Uterus (tissue), 3 donors: ENCODE measurements at regions not wholly inside any gene's neighbourhood (a gene's known extent, or its start where the extent isn't known, plus 50 kb on each side); places are given as distances from the start of the nearest gene placed in this dataset.

Experiments used
- DNase-seq, 2 donors: peaks; one replicate each; pipeline ENCODE4 v3.0.0-alpha.2; 2019 to 2020
- H3K27ac ChIP-seq, 2 donors: fragments of 200-600 bp; sonication (generic); 1 replicate in 1 of 2; 2 replicates in 1 of 2; pipeline ENCODE4 v1.5.1; 2016 to 2018
- H3K27me3 ChIP-seq, 2 donors: fragments of 200-600 bp; sonication (generic); one replicate each; pipeline ENCODE4 v1.5.1; 2018 to 2019; ENCODE audit warnings: control low read depth in 1 of 2
- H3K36me3 ChIP-seq, 2 donors: fragments of 200-600 bp; sonication (generic); one replicate each; pipeline ENCODE4 v1.5.1; 2019; ENCODE audit warnings: control low read depth in 1 of 2
- H3K4me1 ChIP-seq, 2 donors: fragments of 200-600 bp; sonication (generic); one replicate each; pipeline ENCODE4 v1.5.1; 2018 to 2019; ENCODE audit warnings: control low read depth in 1 of 2
- H3K4me3 ChIP-seq, 2 donors: fragments of 200-600 bp; sonication (generic); 1 replicate in 1 of 2; 2 replicates in 1 of 2; pipeline ENCODE4 v1.5.1; 2018 to 2019; ENCODE audit warnings: mild to moderate bottlenecking in 1 of 2
- H3K9me3 ChIP-seq, 2 donors: fragments of 200-600 bp; sonication (generic); one replicate each; pipeline ENCODE4 v1.5.1; 2019; ENCODE audit warnings: control low read depth in 1 of 2
- CTCF ChIP-seq, 4 experiments: fragments of 200-600 bp in 2 of 4; fragments of 450-650 bp in 2 of 4; sonication (generic) in 2 of 4; IDR thresholded peaks; one replicate each; pipeline ENCODE4 v1.5.1; 2016 to 2019; ENCODE audit warnings: antibody characterized with exemption in 4 of 4, mild to moderate bottlenecking in 2 of 4, moderate library complexity in 1 of 4
- POLR2A ChIP-seq, 2 donors: fragments of 450-650 bp; IDR thresholded peaks; one replicate each; pipeline ENCODE4 v1.6.1; 2016; ENCODE audit warnings: antibody characterized with exemption in 2 of 2, mild to moderate bottlenecking in 1 of 2, moderate library complexity in 1 of 2
- intact Hi-C: fragments of 100-400 bp; cut with DNase I; formaldehyde crosslinking; loops from one replicate; pipeline ENCODE4 v1.15.1; 2023; ENCODE audit warnings: low total_unique reads
- donor health status: DM: yes; HTN: yes; CAD: no.

GRCh38 chr21:25342816-25343215 lies 264.5 kb downstream of the MRPL39 start:
- intact Hi-C loops, result no loop called here
- Histone ChIP-seq H3K4me3 (no peak overlapping the region), H3K9me3 (no peaks in the 10 kb centered on the region), H3K36me3 (no peaks in the 10 kb centered on the region), H3K27me3 (no peaks in the 10 kb centered on the region), H3K27ac (no peak overlapping the region), H3K4me1 (no peaks in the 10 kb centered on the region)
- TF ChIP-seq CTCF (IDR thresholded peaks at IDR 0.05) (no peak), POLR2A (IDR thresholded peaks at IDR 0.05) (no peak)
- no peak for DNase-seq

- Histone ChIP-seq H3K36me3 (no peaks in the 10 kb centered on the region), H3K9me3 (no peaks in the 10 kb centered on the region), H3K27me3 (no peaks in the 10 kb centered on the region), H3K4me1 (no peaks in the 10 kb centered on the region), H3K27ac (no peak overlapping the region), H3K4me3 (no peak overlapping the region)
- TF ChIP-seq POLR2A (IDR thresholded peaks at IDR 0.05) (no peak), CTCF (IDR thresholded peaks at IDR 0.05) (no peak)
- intact Hi-C loops, result no loop called here
- no peak for DNase-seq
Measured at GRCh38 chr21:25341981-25342380, 265.3 kb downstream of the MRPL39 start.

GRCh38 chr21:25338415-25338814 lies 268.9 kb downstream of the MRPL39 start:
- no peaks in the 10 kb centered on the region for H3K27me3 ChIP-seq
- no peaks in the 10 kb centered on the region for H3K36me3 ChIP-seq
- H3K4me3 ChIP-seq, result no peak overlapping the region
- no peak for DNase-seq
- no peaks in the 10 kb centered on the region for H3K4me1 ChIP-seq
- intact Hi-C loops, result no loop called here
- H3K9me3 ChIP-seq, result no peaks in the 10 kb centered on the region
- TF ChIP-seq POLR2A (IDR thresholded peaks at IDR 0.05) (no peak), CTCF (IDR thresholded peaks at IDR 0.05) (no peak)
- no peak overlapping the region for H3K27ac ChIP-seq

- no peak for DNase-seq
- TF ChIP-seq CTCF (IDR thresholded peaks at IDR 0.05) (no peak), POLR2A (IDR thresholded peaks at IDR 0.05) (no peak)
- intact Hi-C loops, result no loop called here
Measured at GRCh38 chr21:25334046-25334730, 273.1 kb downstream of the MRPL39 start.

GRCh38 chr21:25331286-25331685 lies 276.0 kb downstream of the MRPL39 start:
- TF ChIP-seq CTCF (IDR thresholded peaks at IDR 0.05) (no peak), POLR2A (IDR thresholded peaks at IDR 0.05) (no peak)
- H3K4me3 ChIP-seq, result no peak overlapping the region
- DNase-seq, result no peak
- H3K27ac ChIP-seq, result no peak overlapping the region
- intact Hi-C loops, result no loop called here
- H3K36me3 ChIP-seq, result no peaks in the 10 kb centered on the region
- no peaks in the 10 kb centered on the region for H3K9me3 ChIP-seq
- H3K4me1 ChIP-seq, result no peaks in the 10 kb centered on the region
- no peaks in the 10 kb centered on the region for H3K27me3 ChIP-seq

More at GRCh38 chr21:25334046-25334730, 273.1 kb downstream of the MRPL39 start:
- Histone ChIP-seq H3K27me3 (no peaks in the 10 kb centered on the region), H3K36me3 (no peaks in the 10 kb centered on the region), H3K4me3 (no peak overlapping the region), H3K27ac (no peak overlapping the region), H3K4me1 (no peaks in the 10 kb centered on the region), H3K9me3 (no peaks in the 10 kb centered on the region)
